Globus pallidus (tissue), 1 donor: ENCODE measurements at regions not wholly inside any gene's neighbourhood (a gene's known extent, or its start where the extent isn't known, plus 50 kb on each side); places are given as distances from the start of the nearest gene placed in this dataset.
A peak's percentile ranks its signal among the peaks of the same experiment; 100 is the strongest.
"Not testable (repeated sequence)": the region's sequence is repeated elsewhere in the genome, so short reads cannot be mapped to it uniquely, and the experiment has no call there.

ENCODE experiments used
- DNase-seq: peaks from one replicate; pipeline ENCODE4 v3.0.0-alpha.2; 2015; ENCODE audit warnings: low spot score

GRCh38 chr3:159371961-159372360 is 570.1 kb downstream of the MFSD1 start:
- no peak for DNase-seq

- no peak for DNase-seq
Observed at GRCh38 chr3:159378396-159379194, 576.7 kb downstream of the MFSD1 start.

GRCh38 chr3:159380891-159381290 is 579.0 kb downstream of the MFSD1 start:
- no peak for DNase-seq

- no peak for DNase-seq
Observed at GRCh38 chr3:159390656-159391212, 588.9 kb downstream of the MFSD1 start.

GRCh38 chr3:159397683-159398082 is 591.0 kb upstream of the IL12A start:
- DNase-seq = not testable (repeated sequence)

GRCh38 chr3:159401069-159401468 is 587.6 kb upstream of the IL12A start:
- no peak for DNase-seq

GRCh38 chr3:159409711-159410110 is 578.9 kb upstream of the IL12A start:
- DNase-seq = not testable (repeated sequence)

- no peak for DNase-seq
Observed at GRCh38 chr3:159413319-159413718, 575.3 kb upstream of the IL12A start.

- DNase-seq = no peak
Observed at GRCh38 chr3:159416856-159417255, 571.8 kb upstream of the IL12A start.

GRCh38 chr3:159417761-159418160 is 570.9 kb upstream of the IL12A start:
- no peak for DNase-seq

GRCh38 chr3:159418571-159419526 is 569.8 kb upstream of the IL12A start:
- DNase-seq = no peak

- no peak for DNase-seq
Observed at GRCh38 chr3:159429702-159430101, 558.9 kb upstream of the IL12A start.

- peak; percentile 46 for DNase-seq
Observed at GRCh38 chr3:159432682-159433340, 555.8 kb upstream of the IL12A start.

- DNase-seq = no peak
Observed at GRCh38 chr3:159439346-159439745, 549.3 kb upstream of the IL12A start.

- DNase-seq = no peak
Observed at GRCh38 chr3:159441279-159441678, 547.4 kb upstream of the IL12A start.

- DNase-seq = no peak
Observed at GRCh38 chr3:159443266-159443665, 545.4 kb upstream of the IL12A start.

GRCh38 chr3:159447841-159448240 is 540.8 kb upstream of the IL12A start:
- DNase-seq = no peak

GRCh38 chr3:159448902-159449301 is 539.7 kb upstream of the IL12A start:
- no peak for DNase-seq

GRCh38 chr3:159451067-159451466 is 537.6 kb upstream of the IL12A start:
- DNase-seq = no peak

- no peak for DNase-seq
Observed at GRCh38 chr3:159451482-159451881, 537.2 kb upstream of the IL12A start.

GRCh38 chr3:159453036-159453435 is 535.6 kb upstream of the IL12A start:
- DNase-seq = no peak

- no peak for DNase-seq
Observed at GRCh38 chr3:159453945-159454344, 534.7 kb upstream of the IL12A start.
